IPS-18c (cell line): ENCODE measurements at regions not wholly inside any gene's neighbourhood (a gene's known extent, or its start where the extent isn't known, plus 50 kb on each side); places are given as distances from the start of the nearest gene placed in this dataset.

Source experiments
- H3K4me3 ChIP-seq: 2 replicates; pipeline ENCODE4 v1.7.0; 2013; ENCODE audit warnings: low read depth, mild to moderate bottlenecking, low read length, moderate library complexity; ENCODE audit not compliant: insufficient read depth
- H3K9me3 ChIP-seq: one replicate; pipeline ENCODE4 v1.6.1; 2013; ENCODE audit warnings: mild to moderate bottlenecking, low read length, moderate library complexity; ENCODE audit not compliant: control insufficient read depth, insufficient read depth

- Histone ChIP-seq H3K4me3 (no peak overlapping the region), H3K9me3 (no peaks in the 10 kb centered on the region)
These were observed 288.3 kb upstream of the NFE2L3 start for GRCh38 chr7:25863729-25864110.

DNA sequence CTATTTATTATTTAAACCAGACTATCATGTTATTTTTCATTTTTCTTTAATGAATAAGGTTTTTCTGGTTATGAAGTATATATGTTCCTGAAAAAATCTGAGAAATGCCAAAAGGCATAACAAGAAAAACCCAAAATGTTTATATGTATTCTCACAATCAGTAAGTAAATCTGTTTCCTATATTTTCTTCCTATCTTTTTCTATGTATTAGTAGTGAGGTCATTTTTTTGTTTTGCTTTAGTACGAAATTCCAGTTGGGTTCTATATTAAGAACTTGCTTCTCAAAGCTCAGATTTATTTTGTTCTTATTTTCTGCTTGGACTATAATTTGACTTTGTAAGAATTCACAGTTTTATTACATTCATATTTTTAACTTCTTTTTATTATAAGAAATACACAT, 287.5 kb upstream of the NFE2L3 start:
- Histone ChIP-seq H3K4me3 (no peak overlapping the region), H3K9me3 (no peaks in the 10 kb centered on the region)

DNA sequence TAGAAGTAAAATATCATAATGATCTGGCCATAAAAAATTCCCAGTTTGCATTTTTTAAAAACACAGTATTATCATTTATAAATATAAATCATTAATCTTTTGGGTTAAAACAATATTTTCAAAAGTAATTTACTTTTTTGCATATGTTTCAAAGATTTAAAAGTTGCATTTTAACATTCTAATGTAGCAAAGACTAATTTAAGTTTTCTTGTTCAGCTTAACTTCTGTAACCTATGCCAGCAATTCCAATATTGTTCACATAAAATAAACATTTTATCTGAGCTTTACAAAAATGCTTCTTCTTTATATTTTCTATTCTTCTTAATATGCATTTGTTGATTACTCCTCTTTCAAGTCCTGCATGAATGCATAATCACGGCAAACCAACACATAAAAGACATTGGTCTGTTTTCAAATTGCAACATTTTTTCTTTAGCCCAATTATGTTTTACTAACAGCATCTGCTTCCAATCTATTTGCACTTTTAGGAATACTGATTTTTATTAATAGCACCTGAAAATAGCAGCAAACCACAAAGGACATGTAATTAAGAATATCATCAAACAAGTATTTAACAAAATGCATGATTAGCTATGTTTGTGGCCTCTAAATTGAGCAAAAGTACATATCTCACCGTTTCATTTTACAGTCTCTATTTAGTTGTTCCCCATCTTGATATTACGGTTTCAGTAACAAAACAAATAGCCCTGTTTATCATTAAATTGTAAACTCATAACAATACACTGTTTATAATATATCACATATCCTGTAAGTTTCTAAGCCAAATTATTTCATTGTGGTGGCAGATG, 286.9 kb upstream of the NFE2L3 start:
- no peaks in the 10 kb centered on the region for H3K9me3 ChIP-seq

DNA sequence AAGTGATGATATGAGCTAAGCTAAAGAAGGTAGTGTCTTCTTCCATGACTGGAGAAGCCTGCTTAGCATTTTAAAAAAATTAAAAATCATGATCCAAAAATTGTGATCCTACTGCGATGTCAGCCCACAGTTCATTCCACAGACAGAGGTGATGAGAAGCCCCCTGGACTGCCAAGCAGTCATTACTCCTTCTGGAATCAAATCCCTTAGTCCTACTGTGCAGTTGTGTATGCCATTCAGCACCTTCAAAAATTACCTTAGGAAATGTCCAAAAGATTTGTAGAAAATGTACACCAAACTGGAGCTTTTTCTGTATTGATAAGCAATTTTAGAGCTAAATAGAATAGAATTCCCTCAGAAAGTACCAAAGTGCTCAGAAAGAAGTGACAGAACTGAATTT, 283.5 kb upstream of the NFE2L3 start:
- Histone ChIP-seq H3K9me3 (no peaks in the 10 kb centered on the region), H3K4me3 (no peak overlapping the region)

More for the DNA sequence above, 286.9 kb upstream of the NFE2L3 start:
- H3K4me3 ChIP-seq = no peak overlapping the region

DNA sequence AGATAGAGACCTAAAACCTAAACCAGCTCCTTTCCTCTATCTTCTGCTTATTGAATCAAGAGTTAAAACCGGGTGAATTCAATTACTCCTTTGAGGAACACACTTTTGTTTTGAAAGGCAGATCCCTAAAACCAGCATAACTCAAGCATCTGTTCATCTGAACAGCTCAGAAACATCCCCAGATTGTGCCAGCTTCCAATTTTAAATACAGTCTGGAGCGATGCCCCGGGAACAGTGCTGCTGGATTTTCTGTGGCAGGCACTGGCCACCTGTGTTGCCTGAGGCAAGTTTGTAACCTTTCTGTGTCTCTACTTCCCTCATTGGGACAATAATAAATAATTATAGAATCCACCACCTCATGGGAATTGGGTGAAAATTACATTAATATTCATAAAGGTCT, 281.4 kb upstream of the NFE2L3 start:
- Histone ChIP-seq H3K9me3 (no peaks in the 10 kb centered on the region), H3K4me3 (no peak overlapping the region)

- H3K9me3 ChIP-seq = no peaks in the 10 kb centered on the region
- H3K4me3 ChIP-seq = no peak overlapping the region
These were observed 275.9 kb upstream of the NFE2L3 start for GRCh38 chr7:25876092-25876491.

- H3K9me3 ChIP-seq = no peaks in the 10 kb centered on the region
- H3K4me3 ChIP-seq = no peak overlapping the region
These were observed 273.9 kb upstream of the NFE2L3 start for GRCh38 chr7:25877802-25878789.

DNA sequence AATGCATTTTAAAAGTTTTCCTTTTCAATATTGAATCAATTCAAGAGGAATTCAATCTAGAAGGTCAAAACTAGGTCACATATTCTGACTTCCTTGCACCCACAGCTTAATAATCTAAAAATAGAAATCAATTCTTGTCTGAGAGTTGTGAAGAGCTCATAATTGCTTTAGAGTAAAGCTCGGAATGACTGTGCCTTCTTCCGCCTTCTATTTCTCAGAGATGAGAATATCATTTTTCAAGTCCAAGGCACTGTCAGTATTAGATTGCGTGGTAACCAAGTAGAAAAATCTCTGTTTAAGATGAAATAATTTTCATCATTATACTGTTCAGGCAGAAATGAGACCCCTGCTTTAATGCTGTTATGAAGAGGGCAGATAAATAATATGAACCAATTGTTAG, 272.2 kb upstream of the NFE2L3 start:
- no peak overlapping the region for H3K4me3 ChIP-seq
- H3K9me3 ChIP-seq = no peaks in the 10 kb centered on the region

DNA sequence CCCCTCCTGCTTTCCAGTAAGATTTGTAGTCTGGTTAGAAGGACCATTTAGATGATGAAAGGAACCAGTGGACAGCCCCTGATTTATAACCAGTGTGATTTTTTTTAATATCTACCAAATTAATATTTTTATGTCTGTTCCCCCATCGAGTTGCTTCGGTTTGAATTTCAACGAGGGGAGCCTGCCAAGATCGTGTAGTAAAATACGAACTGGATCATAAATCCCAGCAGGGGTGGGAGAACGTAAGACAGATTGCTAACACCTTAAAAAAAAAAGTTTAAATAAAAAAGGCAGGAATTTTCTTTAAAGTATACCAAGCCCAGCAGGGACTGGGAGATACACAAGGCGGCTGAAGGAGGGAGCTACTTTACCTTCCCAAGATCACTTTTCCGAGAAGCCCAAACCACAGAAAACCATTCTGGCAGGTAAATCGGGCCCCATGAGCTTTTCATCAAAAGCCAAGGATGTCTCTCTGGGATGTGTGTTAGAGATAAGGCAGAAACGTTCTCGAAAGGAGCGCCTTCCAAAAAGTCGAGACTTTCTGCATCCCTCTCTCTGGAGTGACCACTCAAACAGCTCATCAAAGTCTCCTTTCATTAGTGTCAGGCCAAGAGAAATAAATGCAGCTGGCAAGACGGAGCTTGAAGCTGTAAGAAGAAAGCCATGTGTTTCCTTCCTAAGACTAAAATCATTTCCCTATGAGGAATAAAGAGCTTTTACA, 270.5 kb upstream of the NFE2L3 start:
- no peaks in the 10 kb centered on the region for H3K9me3 ChIP-seq

DNA sequence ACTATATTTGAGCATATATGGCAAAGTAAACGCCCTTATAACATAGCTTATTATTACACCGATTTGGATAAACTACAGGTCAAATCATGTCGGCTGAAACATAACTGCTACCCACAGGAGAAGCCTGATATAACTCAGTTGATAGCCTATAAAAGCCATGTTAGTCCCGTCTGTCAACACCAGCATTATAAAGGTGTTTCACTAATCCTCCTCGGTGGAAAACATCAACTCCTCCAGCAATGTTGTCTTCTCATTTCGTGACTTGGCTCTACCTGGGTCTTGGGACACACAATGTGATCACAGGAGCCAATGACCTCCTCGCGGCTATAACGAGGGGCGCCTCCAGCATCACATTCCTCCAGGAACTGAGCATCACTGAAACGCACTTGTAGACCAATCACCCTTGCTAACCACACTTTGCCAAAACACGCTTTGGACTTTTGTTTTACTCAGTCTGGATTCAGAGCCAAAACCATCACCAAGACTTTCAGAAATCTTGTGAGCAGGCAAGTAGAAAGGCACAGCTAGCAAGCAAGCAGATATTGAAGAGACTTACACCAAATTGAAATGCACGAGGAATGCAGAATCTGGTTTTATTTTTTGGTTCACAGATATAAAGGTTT, 269.7 kb upstream of the NFE2L3 start:
- Histone ChIP-seq H3K9me3 (no peaks in the 10 kb centered on the region), H3K4me3 (no peak overlapping the region)

More for the DNA sequence above, 270.5 kb upstream of the NFE2L3 start:
- no peak overlapping the region for H3K4me3 ChIP-seq

- Histone ChIP-seq H3K4me3 (no peak overlapping the region), H3K9me3 (no peaks in the 10 kb centered on the region)
These were observed 267.7 kb upstream of the NFE2L3 start for GRCh38 chr7:25884265-25884828.

GRCh38 chr7:25885057-25885576, 266.9 kb upstream of the NFE2L3 start:
- no peaks in the 10 kb centered on the region for H3K9me3 ChIP-seq

GRCh38 chr7:25886387-25887240, 265.4 kb upstream of the NFE2L3 start:
- no peak overlapping the region for H3K4me3 ChIP-seq
- no peaks in the 10 kb centered on the region for H3K9me3 ChIP-seq

More at GRCh38 chr7:25885057-25885576, 266.9 kb upstream of the NFE2L3 start:
- no peak overlapping the region for H3K4me3 ChIP-seq

DNA sequence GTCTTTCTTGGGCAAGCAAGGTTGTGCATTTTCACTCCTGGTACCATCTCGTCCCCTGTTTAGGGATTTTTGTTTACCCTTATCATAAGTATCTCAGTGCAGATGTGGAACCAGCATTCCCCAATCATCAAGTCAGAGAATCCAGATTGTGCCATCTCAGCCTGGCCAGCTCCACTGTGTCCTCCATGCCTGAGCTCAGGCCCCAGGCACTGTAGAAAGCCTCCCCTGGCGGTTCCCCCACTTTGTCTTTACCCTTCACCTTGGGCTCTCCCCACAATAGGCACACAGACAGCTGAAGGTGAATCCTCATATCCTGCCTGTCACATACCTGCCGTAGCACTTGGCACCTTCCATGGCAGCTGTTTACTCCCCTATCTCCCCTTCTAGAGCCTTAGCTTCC, 264.7 kb upstream of the NFE2L3 start:
- H3K4me3 ChIP-seq = no peak overlapping the region
- H3K9me3 ChIP-seq = no peaks in the 10 kb centered on the region

GRCh38 chr7:25887795-25888559, 264.0 kb upstream of the NFE2L3 start:
- H3K4me3 ChIP-seq = no peak overlapping the region
- H3K9me3 ChIP-seq = no peaks in the 10 kb centered on the region
